ENCODE measurements at regions not wholly inside any gene's neighbourhood (a gene's known extent, or its start where the extent isn't known, plus 50 kb on each side); places are given as distances from the start of the nearest gene placed in this dataset.

DNA sequence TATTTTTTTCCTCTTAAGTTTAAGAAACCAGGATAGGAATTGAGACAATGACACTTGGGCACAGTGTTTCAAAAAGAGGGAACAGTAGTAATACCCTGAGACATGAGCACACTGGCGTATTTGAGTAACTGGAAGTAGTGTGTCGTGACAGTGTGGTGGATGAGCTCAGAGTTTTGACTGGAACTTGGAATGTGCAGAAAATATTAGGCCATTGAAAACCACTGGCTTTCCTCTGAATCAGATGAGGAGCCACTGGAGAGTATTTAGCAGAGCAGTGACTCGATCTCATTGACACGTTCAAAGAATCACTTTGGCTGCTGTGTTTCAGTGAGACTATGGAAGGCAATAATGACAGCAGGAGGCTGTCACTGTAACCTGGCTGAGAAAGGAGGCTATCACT lies 1531.2 kb downstream of the STIM2 start:
- TF ChIP-seq, protein P1, sequence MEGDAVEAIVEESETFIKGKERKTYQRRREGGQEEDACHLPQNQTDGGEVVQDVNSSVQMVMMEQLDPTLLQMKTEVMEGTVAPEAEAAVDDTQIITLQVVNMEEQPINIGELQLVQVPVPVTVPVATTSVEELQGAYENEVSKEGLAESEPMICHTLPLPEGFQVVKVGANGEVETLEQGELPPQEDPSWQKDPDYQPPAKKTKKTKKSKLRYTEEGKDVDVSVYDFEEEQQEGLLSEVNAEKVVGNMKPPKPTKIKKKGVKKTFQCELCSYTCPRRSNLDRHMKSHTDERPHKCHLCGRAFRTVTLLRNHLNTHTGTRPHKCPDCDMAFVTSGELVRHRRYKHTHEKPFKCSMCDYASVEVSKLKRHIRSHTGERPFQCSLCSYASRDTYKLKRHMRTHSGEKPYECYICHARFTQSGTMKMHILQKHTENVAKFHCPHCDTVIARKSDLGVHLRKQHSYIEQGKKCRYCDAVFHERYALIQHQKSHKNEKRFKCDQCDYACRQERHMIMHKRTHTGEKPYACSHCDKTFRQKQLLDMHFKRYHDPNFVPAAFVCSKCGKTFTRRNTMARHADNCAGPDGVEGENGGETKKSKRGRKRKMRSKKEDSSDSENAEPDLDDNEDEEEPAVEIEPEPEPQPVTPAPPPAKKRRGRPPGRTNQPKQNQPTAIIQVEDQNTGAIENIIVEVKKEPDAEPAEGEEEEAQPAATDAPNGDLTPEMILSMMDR (IDR thresholded peaks at IDR 0.05), result no peak
- TF ChIP-seq POLR2A (IDR thresholded peaks at IDR 0.05), result no peak

All from heart left ventricle (tissue), 13 donors.